ENCODE measurements at regions not wholly inside any gene's neighbourhood (a gene's known extent, or its start where the extent isn't known, plus 50 kb on each side); places are given as distances from the start of the nearest gene placed in this dataset.
A peak's percentile ranks its signal among the peaks of the same experiment; 100 is the strongest.

DNA sequence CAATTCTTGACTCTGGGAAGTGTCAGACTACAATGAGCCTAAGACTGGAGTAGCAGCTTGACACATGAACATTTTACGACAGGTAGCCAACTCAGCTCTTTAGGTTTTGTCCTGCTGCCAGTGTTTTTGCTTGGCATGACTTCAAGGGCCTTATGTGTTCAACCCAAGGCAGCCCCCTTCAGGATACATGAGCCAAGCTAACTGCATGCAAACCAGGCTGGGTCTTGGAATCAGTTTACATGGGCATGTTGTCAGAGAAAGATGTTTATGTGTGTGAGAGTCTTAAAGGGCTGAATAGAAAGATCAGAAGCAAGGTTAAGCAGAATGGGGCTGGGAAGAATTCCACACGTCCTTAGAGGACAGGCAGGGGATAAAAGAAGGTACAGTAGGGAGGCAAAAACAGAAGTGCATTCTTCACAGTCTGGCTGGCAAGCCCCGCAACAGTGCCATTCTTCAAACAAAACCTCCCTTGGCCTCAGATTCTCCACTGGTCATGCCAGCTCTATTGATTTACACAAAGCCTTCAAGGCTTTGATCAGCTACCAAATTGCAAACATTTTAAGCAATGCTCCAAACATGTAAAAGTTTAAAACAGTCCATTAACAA, 97.3 kb downstream of the NKX6-1 start:
- intact Hi-C loops (cut with DNase I) = no loop called here
- DNase-seq = peak; percentile 50 to 59
- no peak for TF ChIP-seq POLR2A (IDR thresholded peaks at IDR 0.05)
- TF ChIP-seq, protein P1, sequence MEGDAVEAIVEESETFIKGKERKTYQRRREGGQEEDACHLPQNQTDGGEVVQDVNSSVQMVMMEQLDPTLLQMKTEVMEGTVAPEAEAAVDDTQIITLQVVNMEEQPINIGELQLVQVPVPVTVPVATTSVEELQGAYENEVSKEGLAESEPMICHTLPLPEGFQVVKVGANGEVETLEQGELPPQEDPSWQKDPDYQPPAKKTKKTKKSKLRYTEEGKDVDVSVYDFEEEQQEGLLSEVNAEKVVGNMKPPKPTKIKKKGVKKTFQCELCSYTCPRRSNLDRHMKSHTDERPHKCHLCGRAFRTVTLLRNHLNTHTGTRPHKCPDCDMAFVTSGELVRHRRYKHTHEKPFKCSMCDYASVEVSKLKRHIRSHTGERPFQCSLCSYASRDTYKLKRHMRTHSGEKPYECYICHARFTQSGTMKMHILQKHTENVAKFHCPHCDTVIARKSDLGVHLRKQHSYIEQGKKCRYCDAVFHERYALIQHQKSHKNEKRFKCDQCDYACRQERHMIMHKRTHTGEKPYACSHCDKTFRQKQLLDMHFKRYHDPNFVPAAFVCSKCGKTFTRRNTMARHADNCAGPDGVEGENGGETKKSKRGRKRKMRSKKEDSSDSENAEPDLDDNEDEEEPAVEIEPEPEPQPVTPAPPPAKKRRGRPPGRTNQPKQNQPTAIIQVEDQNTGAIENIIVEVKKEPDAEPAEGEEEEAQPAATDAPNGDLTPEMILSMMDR (IDR thresholded peaks at IDR 0.05) = peak in 1 of 6 experiments; percentile 12
- 16 to 28% methylated on average over 3 of the region's 3 CpGs for WGBS, 2 donors
- no peak overlapping the region for H3K4me3 ChIP-seq (replicated peaks in 1 of 3)
- H3K27me3 ChIP-seq = no peaks in the 10 kb centered on the region
- H3K36me3 ChIP-seq = no peaks in the 10 kb centered on the region
- no peaks in the 10 kb centered on the region for H3K9me3 ChIP-seq
- H3K27ac ChIP-seq = peak overlapping the region in 2 of 3 donors; percentile 4 to 68
- H3K4me1 ChIP-seq = peaks cover 28 to 30% of the 10 kb centered on the region in 2 donors

DNA sequence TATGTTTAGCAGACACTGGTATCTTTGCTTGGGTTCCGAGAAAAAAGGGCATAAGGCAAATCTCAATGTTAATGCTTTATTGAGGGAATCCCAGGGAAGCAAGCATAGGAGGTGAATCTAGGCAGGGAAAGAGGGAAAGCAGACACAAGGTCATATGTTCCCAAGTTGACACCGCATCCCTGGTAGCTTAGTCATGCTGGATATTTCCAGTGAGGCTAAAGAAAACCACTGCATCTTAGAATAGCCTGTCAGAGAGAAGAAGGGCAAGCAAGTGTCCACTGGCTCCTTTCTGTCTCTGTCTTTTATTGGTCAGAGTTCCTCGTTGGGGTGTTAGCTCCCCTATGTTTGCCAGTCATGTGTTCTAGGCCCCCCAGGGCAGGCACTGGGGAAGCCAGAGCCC, 104.7 kb downstream of the NKX6-1 start:
- TF ChIP-seq POLR2A (IDR thresholded peaks at IDR 0.05) = no peak
- TF ChIP-seq, protein P1 (IDR thresholded peaks at IDR 0.05) = no peak
- Histone ChIP-seq H3K27ac (no peak overlapping the region), H3K27me3 (no peaks in the 10 kb centered on the region), H3K36me3 (no peaks in the 10 kb centered on the region), H3K4me3 (replicated peaks in 1 of 3) (no peak overlapping the region), H3K4me1 (no peaks in the 10 kb centered on the region), H3K9me3 (no peaks in the 10 kb centered on the region)
- intact Hi-C loops (cut with DNase I) = no loop called here
- no peak for DNase-seq
- 85 to 95% methylated on average over 3 of the region's 3 CpGs for WGBS, 2 donors

DNA sequence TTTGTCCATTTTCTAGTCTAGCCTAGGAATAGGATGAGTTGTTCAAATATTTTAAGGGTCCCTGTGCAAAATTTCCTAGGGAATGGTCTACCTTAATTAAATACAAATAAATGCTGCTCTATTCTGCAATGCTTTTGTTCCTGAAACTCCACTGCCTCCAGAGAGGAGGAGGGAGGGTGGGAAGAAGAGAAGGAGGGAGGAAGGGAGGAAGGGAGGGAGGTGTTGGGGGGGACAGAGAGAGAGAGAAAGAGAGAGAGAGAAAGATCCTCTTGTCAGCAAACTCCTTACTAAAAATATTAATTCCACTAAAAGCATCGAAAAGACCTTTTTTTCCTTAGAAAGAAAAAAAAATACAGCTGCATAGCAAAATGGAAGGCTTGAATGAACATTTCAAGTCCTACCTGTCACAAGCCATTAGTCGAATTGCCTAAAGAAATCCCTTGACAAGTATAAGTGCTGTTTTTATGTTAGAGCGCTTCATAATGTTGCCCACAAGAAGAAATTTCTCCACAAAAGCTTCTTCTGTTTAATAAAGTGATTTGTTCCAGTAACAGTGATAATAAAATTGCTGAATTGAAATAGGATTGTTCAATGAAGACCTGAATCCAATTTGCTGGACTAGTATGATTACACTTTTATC, 106.0 kb downstream of the NKX6-1 start:
- Histone ChIP-seq H3K27me3 (no peaks in the 10 kb centered on the region), H3K36me3 (no peaks in the 10 kb centered on the region), H3K4me3 (replicated peaks in 1 of 3) (no peak overlapping the region), H3K9me3 (no peaks in the 10 kb centered on the region), H3K27ac (no peak overlapping the region), H3K4me1 (no peaks in the 10 kb centered on the region)
- 83% methylated on average over 3 of the region's 3 CpGs for WGBS, 2 donors
- DNase-seq = no peak
- intact Hi-C loops (cut with DNase I) = no loop called here
- TF ChIP-seq, protein P1 (IDR thresholded peaks at IDR 0.05) = no peak
- TF ChIP-seq POLR2A (IDR thresholded peaks at IDR 0.05) = no peak

DNA sequence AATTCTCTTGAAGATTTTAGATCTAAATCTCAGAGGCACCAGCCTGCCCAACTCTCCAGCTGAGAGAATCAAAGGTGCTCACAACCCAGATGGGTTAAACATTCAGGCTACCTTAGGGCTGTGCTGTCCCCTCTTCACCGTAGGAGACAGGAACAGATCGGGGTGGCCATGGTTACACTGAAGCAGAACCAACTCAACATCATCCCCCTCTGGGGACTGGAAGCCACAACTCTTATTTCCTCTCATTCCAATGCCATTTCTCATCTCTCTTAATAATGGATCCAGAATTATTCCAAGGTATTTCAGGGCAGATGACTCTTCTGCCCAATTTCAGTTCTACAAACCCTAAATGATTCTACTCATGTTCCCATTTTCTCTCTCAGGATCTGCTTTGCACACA, 109.7 kb downstream of the NKX6-1 start:
- Histone ChIP-seq H3K27me3 (no peaks in the 10 kb centered on the region), H3K4me1 (peaks cover 6 to 9% of the 10 kb centered on the region in 2 donors), H3K27ac (no peak overlapping the region), H3K36me3 (no peaks in the 10 kb centered on the region), H3K9me3 (no peaks in the 10 kb centered on the region), H3K4me3 (replicated peaks in 1 of 3) (no peak overlapping the region)
- intact Hi-C loops (cut with DNase I) = no loop called here
- WGBS, 2 donors = 74 to 81% methylated on average over 2 of the region's 2 CpGs
- no peak for DNase-seq
- no peak for TF ChIP-seq POLR2A (IDR thresholded peaks at IDR 0.05)
- TF ChIP-seq, protein P1 (IDR thresholded peaks at IDR 0.05) = no peak

DNA sequence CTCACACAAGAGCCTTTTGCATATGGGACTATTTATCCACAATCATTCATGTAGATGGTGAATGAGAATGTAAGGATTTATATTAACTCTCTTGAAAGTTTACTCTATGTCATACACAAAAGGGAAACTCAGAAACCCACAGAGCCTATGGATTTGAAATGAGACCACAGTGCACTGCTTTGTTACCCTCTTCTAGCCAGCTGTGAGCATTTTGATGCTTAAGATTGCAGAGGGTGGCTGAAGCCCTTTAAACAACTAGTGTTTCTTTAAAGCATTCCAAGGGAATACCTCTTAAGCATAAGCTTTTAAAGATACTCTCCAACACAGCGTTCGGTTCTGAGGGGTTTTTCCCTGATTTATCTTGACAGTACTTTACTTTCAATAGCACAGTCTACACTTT, 113.9 kb downstream of the NKX6-1 start:
- H3K4me3 ChIP-seq (replicated peaks in 1 of 3) = no peak overlapping the region
- TF ChIP-seq, protein P1 (IDR thresholded peaks at IDR 0.05) = no peak
- TF ChIP-seq POLR2A (IDR thresholded peaks at IDR 0.05) = no peak
- no peak overlapping the region for H3K27ac ChIP-seq
- 4 to 23% methylated on average over 2 of the region's 2 CpGs for WGBS, 2 donors
- H3K4me1 ChIP-seq = peaks cover 6 to 9% of the 10 kb centered on the region in 2 donors
- H3K27me3 ChIP-seq = no peaks in the 10 kb centered on the region
- DNase-seq = no peak
- no peaks in the 10 kb centered on the region for H3K9me3 ChIP-seq
- H3K36me3 ChIP-seq = no peaks in the 10 kb centered on the region
- intact Hi-C loops (cut with DNase I) = no loop called here
